Iris pigment epithelial cell (primary cell): ENCODE measurements at regions not wholly inside any gene's neighbourhood (a gene's known extent, or its start where the extent isn't known, plus 50 kb on each side); places are given as distances from the start of the nearest gene placed in this dataset.

Experiments
- DNase-seq: peaks from one replicate; pipeline ENCODE4 v3.0.0-alpha.2; 2011; ENCODE audit warnings: low read depth

DNA sequence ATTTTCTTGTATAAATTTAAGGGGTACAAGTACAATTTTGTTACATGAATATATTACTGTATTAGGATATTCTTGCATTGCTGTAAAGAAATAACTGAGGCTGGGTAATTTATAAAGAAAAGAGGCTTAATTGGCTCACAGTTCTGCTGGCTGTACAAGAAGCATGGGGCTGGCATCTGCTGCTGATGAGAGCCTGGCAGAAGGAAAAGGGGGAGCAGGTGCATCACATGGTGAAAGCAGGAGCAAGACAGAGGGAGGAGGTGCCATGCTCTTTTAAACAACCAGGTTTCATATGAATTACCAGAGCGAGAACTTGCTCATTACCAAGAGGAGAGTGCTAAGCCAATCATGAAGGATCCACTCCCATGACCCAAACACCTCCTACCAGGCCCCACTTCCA lies 399.5 kb upstream of the RAB6C start:
- DNase-seq = no peak

DNA sequence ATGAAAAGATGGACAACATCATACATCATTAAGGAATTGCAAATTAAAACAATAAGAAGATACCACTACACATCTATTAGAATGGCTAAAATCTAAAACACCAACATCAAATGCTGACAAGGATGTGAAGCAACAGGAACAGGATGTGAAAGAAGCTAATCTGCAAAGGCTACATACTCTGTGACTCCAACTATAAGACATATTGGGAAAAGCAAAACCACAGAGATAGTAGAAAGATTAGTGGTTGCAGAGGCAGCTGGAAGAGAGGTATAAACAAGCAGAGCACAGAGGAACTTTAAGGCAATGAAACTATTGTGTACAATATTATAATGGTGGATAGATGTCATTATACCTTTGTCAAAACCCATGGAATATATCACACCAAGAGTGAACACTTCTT lies 393.7 kb upstream of the RAB6C start:
- no peak for DNase-seq

DNA sequence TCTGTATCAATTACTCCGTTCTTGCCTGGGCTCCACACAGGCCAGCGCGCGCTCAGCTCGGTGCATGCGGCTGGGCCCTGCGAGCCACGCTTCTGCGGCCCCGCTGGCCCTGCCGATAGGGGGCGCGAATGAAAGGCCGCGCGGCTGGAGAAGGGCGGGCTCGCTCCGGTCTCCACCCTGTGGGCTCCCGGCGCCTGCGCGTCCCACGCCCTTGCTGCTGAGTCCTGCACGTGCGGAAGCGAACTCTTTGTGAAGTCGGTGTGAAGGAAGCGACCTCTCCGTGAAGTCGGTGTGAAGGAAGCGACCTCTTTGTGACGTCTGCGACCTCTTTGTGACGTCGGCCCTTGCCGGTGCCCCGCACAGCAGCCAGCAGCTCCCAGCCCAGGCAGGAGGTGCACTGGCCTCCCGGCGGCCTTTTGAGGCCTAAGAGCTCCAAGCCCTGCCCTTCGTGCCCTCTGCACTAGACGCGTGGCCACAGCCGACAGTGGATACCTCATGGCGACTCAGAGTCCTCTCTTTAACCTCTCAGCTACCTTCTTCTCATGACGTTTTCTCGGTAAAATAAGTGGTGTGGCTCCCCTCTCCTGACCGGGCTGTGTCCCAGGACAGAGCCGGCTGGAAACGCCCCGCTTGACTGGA lies 391.9 kb upstream of the RAB6C start:
- no peak for DNase-seq

DNA sequence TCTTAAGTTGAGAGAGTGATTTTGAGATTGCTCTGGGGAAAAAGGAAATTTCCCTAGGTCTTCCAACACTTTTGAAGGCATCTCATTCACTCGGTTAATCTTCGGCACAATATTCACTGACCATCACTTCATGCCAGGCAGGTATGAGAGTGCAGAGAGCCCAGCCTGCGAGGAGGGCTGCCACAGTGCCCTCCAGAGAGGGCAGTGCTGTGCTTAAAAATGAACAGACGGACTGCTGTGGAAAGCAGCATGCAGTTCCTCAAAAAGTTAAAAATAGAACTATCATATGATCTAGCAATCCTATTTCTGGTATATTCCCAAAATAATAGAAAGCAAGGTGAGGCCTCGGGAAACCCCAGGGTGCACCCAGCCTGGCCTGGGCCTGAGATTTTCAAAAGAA lies 374.9 kb upstream of the RAB6C start:
- no peak for DNase-seq

DNA sequence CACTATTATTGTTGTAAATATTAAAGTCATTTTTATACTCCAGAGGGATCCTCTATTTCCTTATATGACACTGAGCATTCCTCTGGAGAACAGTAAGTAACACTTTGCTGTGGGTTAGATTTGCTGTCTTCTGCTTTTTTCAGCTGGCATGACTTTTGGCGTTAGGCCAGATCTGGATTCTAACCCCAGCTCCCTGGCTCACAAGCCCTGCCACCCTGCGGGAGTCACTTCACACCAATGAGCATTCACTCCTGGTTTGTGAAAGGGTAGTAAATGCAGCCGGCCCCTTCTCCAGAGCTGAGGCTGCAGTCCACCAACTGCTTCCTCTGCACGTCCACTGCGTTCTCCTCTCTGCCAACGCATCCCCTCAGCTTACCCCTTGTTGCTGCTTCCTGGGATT lies 373.8 kb upstream of the RAB6C start:
- no peak for DNase-seq

DNA sequence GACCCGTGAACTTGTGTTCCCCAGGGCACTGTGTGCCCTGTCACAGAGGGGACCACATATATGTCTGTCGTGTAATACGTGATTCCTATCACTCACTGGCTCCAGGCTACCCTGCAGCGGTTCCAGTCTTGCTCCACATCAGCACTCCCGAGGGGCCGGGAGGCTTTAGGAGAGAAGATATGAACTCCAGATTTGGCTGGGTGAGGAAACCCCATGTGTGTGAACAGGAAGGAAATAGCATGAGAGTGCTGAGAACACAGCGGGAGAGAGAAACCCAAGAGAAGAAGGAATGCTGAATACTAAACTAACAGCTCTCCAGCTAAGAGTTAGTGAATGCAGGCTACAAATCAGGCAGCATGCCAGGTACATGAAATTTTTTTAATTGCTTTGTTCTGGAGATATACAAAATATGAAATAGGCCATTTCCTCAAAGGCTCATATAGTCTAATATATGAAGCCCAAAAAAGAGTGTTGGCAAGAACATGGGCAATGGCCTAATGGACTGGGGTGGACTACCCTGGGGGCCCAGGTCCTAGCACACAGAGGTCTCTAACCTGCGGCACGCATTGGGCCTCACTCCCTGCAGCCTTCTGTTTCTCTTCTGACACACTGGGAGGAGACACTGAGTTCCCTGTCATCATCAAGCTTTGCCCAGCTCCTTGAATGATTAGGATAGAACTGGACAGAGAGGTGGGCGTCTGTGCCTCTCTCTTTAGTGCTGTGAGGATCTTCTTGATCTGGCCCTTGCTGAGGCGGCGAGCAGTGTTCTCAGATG lies 372.8 kb upstream of the RAB6C start:
- DNase-seq = no peak

DNA sequence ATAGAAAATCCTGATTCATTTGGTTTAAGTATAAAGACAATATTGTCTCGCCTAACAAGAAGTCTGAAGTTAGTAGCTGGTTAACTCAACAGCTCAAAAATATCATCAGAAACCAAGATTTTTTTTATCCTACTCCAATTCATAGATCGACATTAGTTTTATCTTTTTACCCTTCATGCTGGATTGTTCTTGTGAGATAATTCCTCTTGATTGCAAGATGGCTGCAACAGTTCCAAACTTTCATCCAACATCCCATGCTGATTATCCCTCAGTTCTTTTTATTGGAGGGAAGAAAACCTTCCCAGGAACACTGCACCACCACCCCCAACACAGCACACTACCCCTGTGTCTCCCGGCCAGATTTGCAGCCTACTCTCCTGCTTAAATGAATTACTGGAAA lies 370.2 kb upstream of the RAB6C start:
- no peak for DNase-seq

DNA sequence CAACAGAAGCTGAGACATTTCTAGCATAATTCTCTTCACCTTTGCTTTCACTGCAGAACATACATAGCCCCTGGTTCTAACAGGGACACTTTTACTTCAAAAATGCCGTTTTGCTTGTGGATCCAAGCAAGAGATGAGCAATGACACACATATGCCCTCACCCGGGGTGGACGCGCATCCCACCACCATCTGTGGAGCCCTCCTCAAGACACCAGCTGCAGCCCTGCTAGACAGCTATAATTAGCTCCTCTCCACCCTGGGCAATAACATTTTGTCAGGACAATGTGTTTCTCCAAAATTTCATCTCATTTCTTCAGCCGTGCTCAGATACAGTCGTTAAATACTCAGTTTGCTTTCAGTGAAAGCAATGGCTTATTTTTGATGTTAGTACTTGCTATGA lies 368.7 kb upstream of the RAB6C start:
- DNase-seq = no peak

DNA sequence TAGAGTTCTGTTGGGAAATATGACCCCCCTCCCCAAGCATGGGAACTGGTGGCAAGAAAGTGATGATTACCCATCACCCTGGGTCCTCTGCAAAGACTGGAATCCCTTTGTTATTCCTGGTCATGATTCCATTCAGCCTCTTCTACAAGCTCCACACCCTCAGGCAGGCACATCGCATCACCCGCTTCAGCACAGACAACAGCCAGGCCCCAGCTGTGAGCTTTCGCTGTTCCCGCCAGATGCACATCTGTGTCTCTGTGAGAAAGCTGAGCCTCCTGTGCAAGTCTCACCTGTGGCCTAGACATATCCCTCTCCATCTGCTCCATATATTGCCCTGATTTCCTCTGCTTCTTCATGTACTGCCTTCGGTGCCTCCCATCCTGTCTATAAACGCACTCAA lies 368.0 kb upstream of the RAB6C start:
- DNase-seq = no peak

DNA sequence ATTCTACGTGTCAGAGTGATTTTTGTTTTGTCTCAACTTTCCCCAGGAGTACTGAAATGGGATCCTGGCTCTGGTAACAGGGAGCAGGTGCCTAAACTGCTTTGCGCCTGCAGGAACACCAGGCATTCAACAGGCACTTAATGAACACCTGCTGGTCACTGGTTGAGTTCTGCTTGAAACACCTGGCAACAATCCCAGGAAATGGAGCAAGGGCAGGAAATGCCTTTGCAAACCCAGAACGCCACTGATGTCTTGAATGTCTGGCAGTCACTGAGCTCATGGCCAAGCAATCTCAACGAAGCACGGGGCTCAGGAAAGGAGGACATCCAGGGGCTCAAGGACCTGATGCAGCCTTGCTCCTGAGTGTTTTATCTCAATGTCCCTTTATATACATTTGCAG lies 360.0 kb upstream of the RAB6C start:
- no peak for DNase-seq

DNA sequence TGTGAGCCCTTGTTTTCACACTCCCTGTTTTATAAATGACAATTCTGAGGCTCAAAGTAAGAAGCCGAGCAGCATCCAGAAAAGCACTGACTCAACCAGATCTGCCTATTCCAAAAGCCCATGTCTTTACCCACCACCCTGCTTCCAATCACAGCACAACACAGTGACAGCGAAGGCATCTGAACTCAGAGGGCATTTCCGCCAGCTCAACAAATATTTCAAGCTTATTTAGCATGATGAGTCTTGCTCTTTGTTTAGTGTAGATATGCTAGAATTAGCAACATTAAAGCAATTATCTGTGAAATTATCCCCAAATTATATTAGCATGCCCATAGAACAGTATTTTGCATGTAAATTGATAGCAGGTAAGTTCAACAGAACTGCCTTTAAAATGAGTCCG lies 359.1 kb upstream of the RAB6C start:
- DNase-seq = no peak

DNA sequence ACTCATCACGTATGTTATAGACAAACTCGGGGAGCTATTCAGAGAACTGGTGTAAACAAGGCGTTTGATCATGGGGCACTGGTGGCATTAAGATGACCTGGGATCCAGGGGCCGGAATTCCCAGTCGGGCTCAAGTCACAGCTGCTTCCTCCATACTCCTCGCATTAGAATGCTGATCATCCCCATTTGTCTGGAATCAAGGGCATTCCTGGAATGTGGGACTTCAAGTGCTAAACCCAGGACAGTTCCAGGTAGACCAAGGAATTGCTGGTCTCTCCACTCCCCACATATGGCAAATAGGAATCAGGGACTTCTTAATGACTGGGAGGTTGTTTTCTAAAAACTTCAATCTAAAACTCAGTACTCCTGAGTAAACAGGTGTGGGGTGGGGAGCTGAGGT lies 355.7 kb upstream of the RAB6C start:
- no peak for DNase-seq

DNA sequence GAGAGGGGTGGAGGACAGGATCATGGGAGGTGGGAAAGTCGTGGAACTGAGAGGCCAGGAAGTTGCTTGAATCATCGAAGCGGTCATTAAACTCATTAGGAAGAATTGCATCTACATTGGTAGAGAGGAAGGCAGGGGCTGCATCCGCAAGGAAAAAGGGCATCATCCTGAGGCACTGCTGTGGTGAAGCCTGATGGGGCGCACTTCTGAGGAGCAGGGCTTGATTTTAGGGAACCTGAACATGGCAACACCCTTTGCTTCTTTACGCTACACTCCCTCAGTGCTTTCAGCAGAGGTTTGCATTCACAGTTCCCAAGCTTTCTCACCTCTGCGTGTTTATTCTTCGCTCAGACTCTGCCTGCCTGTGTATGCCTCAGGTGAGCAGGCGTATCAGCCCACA lies 352.0 kb upstream of the RAB6C start:
- no peak for DNase-seq

DNA sequence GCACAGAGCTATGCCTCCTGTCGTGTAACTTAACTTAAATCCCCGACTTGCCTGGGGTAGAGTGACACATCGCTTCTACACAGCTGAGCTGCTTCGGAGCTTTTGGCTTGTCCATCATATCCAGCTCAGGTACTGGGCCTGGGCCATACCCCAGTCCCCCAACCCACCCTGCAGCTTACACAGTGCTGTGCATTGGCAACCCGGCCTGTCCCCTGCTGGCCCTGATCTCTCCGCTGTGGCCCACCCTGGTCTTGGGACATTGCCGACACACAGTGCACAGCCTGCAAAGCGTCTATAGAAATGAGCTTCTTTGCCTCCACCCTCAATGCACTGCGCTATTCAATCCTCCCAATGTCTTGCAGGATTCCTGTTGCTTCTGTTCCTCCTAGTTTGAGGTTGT lies 342.8 kb upstream of the RAB6C start:
- no peak for DNase-seq

DNA sequence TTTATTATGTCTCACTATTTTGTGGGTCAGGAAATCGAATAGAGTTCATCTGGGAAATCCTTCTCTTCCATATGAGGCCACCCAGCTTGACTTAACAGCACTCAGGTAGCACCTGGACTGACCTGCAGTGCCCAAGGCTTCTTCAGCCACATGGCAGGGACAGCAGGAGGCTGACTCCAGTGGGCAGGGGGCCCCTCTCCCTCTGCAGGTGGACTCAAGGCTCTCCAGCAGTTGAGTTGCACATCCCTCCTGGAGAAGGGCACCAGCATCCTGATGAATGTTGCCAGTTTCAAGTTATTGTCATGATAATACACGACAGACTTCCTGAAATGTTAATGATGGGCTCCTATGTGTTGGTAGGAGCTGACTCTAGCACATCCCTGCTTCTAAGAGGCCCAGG lies 338.1 kb upstream of the RAB6C start:
- no peak for DNase-seq

DNA sequence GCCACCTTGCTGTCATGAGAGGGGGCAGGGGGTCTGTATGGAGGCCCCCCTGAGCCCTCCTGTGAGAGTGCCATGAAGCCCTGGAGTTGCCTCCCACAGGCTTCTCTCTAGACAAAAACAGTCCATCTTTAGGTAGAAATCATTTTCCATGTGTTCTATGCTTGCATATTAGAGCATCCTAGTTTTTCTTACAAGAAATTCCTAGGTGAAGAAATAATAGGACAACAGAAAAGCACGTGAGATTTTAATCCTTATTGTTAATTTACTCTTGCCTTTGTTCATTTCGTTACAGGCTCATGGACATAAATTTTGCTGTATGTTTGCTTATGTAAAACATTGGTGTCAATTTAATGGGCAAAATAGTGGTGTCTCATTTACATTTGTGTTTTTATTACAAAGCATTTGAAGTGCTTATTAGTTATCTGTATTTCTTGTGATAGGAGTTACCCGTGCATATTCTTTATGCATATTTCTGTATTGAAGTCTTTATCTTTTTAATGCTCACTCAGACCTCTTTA lies 336.9 kb upstream of the RAB6C start:
- DNase-seq = no peak

DNA sequence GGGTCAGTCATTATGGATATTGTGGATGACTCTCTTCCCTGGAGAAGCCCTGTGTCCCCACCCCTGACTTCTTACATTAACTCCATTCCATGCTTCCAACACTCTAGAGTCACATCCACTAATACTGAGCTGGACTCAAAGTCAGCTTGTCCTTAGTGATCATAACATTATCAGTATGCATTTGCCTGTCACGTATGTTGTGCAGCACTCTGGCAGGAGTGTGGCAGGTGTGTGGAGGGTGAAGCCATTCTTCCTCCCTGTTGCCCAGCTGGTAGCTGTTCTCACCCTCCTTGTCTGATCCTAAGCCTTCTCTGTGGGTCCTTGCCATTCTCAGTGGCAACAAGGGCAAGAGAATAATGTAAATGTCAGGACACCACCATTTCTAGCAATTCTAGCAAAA lies 334.1 kb upstream of the RAB6C start:
- no peak for DNase-seq

DNA sequence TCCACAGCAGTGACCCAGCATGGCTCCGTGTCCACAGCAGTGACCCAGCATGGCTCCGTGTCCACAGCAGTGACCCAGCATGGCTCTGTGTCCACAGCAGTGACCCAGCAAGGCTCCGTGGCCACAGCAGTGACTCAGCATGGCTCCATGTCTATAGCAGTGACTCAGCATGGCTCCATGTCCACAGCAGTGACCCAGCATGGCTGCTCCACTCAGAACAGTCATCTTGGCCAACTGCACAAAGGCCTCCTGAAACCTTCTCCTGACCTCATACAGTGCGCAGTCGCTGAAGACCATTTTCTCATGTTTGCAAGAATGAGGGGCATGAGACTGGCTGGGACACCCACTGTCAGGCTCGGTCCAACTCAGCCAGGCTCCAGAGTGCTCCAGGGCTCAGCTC lies 333.4 kb upstream of the RAB6C start:
- DNase-seq = no peak

DNA sequence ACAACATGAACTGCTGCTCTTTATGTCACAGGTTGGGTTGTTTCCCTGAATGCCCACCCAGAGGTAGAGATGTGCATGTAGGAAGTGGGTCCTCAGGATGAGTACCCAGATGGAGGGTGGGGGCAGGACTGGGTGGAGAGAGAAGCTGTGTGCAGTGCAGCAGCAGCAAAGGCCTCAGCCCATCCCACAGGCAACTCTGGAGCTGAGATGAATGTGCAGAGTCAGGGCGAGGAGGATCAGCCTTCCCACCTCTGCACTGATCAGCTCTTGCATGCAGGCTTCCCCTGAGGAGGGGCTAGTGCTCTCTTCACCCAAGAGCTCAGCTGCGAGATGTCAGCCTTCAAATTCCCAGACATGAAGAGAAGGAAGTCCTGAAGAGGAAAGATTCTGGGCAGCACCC lies 326.2 kb upstream of the RAB6C start:
- DNase-seq = no peak

DNA sequence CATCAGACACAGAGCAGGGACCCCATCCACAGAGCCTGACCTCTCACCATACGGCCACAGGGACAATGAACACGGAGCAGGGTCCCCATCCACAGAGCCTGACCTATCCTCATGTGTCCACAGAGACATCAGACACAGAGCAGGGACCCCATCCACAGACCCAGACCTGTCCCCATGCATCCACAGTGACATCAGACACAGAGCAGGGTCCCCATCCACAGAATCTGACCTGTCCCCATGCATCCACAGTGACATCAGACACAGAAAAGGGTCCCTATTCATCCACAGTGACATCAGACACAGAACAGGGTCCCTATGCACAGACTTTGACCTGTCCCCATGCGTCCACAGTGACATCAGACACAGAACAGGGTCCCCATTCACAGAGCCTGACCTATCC lies 325.1 kb upstream of the RAB6C start:
- DNase-seq = no peak

DNA sequence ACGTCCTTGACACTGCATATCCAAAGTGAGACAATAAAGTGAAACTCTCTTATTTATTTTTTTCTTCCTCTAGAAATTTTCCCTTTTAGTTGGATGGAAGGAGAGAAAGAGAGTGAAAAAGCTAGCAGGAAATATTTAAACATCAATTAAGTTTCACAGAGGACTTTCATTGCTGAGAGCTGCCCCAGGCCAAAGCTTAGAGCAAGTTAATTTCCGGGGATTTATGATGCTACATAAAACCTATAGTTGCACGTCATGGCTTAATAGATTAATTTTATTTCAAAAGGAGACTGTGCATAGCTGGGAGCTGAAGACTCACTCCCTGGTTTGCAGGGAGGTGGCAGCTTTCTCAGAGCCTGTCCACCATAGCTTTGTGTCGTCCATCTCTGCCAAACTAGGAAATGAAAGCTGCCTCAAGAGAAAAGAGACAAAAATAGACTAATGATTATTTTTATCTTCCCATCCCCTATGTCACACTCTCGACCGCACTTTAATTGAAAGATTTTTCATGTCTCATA lies 323.3 kb upstream of the RAB6C start:
- DNase-seq = no peak

DNA sequence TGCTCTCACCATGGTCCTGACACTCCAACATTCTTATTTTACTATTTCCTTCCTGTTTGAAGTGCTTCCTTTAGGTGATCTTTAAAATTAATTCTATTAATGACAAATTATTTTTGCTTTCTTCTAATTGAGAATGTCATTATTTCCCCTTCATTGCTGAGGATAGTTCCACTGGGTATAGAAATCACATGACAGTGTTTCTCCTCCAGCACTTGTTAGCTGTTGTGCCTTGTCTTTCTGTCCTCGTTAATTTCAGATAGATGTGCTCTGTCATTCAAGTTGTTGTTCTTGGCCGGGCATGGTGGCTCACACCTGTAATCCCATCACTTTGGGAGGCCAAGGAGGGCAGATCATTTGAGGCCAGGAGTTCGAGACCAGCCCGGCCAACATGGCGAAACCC lies 321.0 kb upstream of the RAB6C start:
- no peak for DNase-seq

DNA sequence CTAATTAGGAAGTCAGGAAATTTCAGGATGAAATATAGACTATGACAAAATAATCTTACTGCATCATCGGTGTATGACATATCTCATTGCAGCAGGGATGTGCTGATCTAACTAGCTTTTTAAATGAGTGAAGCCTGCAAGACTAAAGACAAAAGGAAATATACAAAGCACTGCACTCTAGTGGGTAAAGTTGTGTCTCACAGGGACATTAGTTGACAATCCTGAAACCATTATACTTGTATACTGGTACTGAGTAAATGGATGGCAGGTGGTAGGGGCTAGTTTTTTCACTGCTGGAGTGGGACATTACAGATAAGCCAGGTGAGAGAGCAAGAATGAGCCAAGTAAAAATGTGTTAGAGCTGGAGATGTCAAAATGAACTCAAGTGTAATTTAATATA lies 317.5 kb upstream of the RAB6C start:
- no peak for DNase-seq

DNA sequence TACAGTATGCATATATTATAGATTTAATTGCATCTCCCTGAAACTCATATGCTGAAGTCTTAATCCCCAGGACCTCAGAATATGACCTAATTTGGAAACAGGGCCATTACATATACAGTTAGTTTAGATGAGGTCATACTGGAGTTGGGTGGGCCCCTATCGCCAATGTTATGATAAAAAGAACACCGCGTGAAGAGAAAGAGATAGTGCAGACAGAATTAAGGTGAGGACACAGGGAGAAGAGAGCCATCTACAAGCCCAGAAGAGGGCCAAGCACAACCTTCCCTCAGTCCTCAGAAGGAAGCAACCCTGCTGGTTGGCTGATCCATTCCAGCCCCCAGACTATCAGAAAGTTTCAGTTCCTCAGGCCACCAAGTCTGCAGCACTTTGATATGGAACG lies 311.9 kb upstream of the RAB6C start:
- no peak for DNase-seq
